Adrenal gland (tissue), 5 donors: ENCODE measurements at regions not wholly inside any gene's neighbourhood (a gene's known extent, or its start where the extent isn't known, plus 50 kb on each side); places are given as distances from the start of the nearest gene placed in this dataset.

ENCODE experiments used
- CTCF ChIP-seq, 6 experiments: fragments of 450-650 bp in 4 of 6; fragments of 200-600 bp in 2 of 6; sonication (generic) in 1 of 6; IDR thresholded peaks; 1 replicate in 5 of 6; 2 replicates in 1 of 6; pipeline versions ENCODE4 v1.5.1 to v1.8.0; 2016 to 2021; ENCODE audit warnings: antibody characterized with exemption in 6 of 6, mild to moderate bottlenecking in 2 of 6, moderate library complexity in 1 of 6
- POLR2A ChIP-seq, 2 donors: fragments of 450-650 bp; IDR thresholded peaks; one replicate each; pipeline ENCODE4 v1.6.1; 2017; ENCODE audit warnings: antibody characterized with exemption in 2 of 2, mild to moderate bottlenecking in 2 of 2, moderate library complexity in 1 of 2
- donor health status: DM: no; HTN: no; CAD: no.

- TF ChIP-seq CTCF (IDR thresholded peaks at IDR 0.05) (no peak), POLR2A (IDR thresholded peaks at IDR 0.05) (no peak)
Measured at GRCh38 chr13:112185466-112185865, 118.5 kb downstream of the SOX1 start.
